ENCODE measurements at regions not wholly inside any gene's neighbourhood (a gene's known extent, or its start where the extent isn't known, plus 50 kb on each side); places are given as distances from the start of the nearest gene placed in this dataset.

DNA sequence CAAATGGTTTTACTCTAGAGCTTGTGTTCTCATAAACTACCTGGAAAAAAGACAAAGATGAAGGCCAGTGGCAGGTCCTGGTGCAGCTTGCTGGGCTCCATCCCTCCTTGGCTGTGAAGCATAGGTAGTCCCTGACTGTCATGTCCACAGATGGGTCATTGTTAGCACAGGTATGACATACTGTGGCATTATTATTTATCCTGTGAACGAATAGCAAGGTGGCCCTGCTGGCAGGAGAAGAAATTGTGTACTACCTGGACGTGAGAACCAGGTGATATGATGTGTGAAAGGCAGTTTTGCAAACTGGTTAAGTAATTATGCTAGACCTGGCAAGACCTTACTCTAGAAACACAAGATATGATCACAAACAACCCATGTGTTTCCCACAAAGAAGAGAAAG, 63.9 kb downstream of the CCDC71L start:
- intact Hi-C loops (cut with DNase I; ENCODE audit: low total_unique reads), result no loop called here
- no peaks in the 10 kb centered on the region for H3K9me3 ChIP-seq
- no peak overlapping the region for H3K27ac ChIP-seq
- H3K4me3 ChIP-seq, result no peak overlapping the region
- no peaks in the 10 kb centered on the region for H3K36me3 ChIP-seq
- no peak for TF ChIP-seq POLR2AphosphoS5 (IDR thresholded peaks at IDR 0.05)
- TF ChIP-seq CTCF (IDR thresholded peaks at IDR 0.05), result no peak
- TF ChIP-seq POLR2A (IDR thresholded peaks at IDR 0.05), result no peak
- no peaks in the 10 kb centered on the region for H3K27me3 ChIP-seq
- no peak for DNase-seq (ENCODE audit: low spot score in 2 of 2)
- H3K4me1 ChIP-seq, result no peaks in the 10 kb centered on the region

DNA sequence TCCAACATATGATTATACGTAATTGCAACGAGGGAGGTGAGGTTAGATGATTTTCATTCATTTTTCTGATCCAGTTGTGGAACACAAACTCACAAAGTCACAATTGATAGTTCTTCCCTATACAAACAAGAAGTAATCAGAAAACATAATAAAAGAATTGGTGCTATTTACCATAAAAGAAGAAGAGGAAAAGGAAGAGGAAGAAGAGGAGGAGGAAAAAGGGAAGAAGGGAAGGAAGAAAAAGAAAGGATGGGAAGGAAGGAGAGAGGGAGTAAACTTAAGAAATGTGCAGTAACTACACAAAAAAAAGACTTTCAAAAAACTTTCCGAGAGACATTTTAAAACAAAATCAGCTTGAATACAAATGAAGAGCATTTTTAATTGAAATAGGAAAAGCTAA, 65.0 kb downstream of the CCDC71L start:
- no peak for TF ChIP-seq POLR2A (IDR thresholded peaks at IDR 0.05)
- no peak for TF ChIP-seq CTCF (IDR thresholded peaks at IDR 0.05)
- no peak for TF ChIP-seq POLR2AphosphoS5 (IDR thresholded peaks at IDR 0.05)
- H3K27me3 ChIP-seq, result no peaks in the 10 kb centered on the region
- intact Hi-C loops (cut with DNase I; ENCODE audit: low total_unique reads), result loop anchor here (2.0 kb wide), 1 partner anchor 45 kb away; no protein-coding TSS in a partner anchor
- H3K9me3 ChIP-seq, result no peaks in the 10 kb centered on the region
- no peaks in the 10 kb centered on the region for H3K36me3 ChIP-seq
- no peak overlapping the region for H3K4me3 ChIP-seq
- no peaks in the 10 kb centered on the region for H3K4me1 ChIP-seq
- DNase-seq (ENCODE audit: low spot score in 2 of 2), result no peak
- H3K27ac ChIP-seq, result no peak overlapping the region

DNA sequence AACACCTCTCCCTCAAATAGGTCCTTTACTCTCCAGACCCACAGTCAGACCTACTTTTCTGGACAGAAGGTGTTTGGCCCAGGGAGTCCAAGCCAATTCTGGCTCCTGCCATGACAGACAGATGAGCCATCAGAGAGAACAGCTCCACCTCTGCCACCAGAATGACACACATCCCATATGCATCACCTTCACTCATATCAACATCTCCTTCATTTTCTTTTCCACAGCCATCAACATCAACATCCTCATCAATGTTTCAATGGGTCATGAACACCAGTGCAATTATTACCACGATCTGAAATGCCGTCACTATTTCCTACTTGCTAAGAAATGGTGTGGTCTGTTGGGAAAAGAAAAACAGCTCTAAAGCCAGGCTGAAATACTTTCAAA, 67.9 kb downstream of the CCDC71L start:
- Histone ChIP-seq H3K27ac (no peak overlapping the region), H3K4me3 (no peak overlapping the region), H3K9me3 (no peaks in the 10 kb centered on the region), H3K4me1 (no peaks in the 10 kb centered on the region), H3K36me3 (no peaks in the 10 kb centered on the region), H3K27me3 (no peaks in the 10 kb centered on the region)
- no peak for DNase-seq (ENCODE audit: low spot score in 2 of 2)
- TF ChIP-seq POLR2A (IDR thresholded peaks at IDR 0.05), result no peak
- TF ChIP-seq POLR2AphosphoS5 (IDR thresholded peaks at IDR 0.05), result no peak
- no peak for TF ChIP-seq CTCF (IDR thresholded peaks at IDR 0.05)
- intact Hi-C loops (cut with DNase I; ENCODE audit: low total_unique reads), result no loop called here

GRCh38 chr7:106592282-106593027, 68.5 kb downstream of the CCDC71L start:
- DNase-seq (ENCODE audit: low spot score in 2 of 2), result no peak
- no peaks in the 10 kb centered on the region for H3K9me3 ChIP-seq
- no peak overlapping the region for H3K27ac ChIP-seq
- no peaks in the 10 kb centered on the region for H3K36me3 ChIP-seq
- TF ChIP-seq POLR2AphosphoS5 (IDR thresholded peaks at IDR 0.05), result no peak
- no peak overlapping the region for H3K4me3 ChIP-seq
- intact Hi-C loops (cut with DNase I; ENCODE audit: low total_unique reads), result no loop called here
- no peaks in the 10 kb centered on the region for H3K4me1 ChIP-seq
- H3K27me3 ChIP-seq, result no peaks in the 10 kb centered on the region

DNA sequence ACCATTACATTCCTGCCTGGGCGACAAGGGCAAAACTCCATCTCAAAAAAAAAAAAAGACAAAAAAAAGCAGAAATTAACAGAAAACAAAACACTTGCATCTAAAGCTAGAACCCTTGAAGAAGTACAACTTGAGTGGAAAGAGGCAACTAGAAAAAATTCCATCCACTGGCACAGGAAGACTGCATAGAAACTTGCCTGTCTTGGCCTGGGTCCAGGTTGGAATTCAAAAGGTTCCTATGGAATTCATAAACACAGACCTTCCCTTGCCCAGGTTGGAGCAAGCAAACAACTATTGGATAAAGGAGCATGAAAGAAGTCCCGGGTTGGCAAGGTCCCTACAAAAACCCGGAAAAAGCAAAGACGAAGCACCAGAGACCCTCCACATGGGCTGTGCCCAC, 69.8 kb downstream of the CCDC71L start:
- H3K27me3 ChIP-seq, result no peaks in the 10 kb centered on the region
- H3K36me3 ChIP-seq, result no peaks in the 10 kb centered on the region
- TF ChIP-seq POLR2A (IDR thresholded peaks at IDR 0.05), result no peak
- no peak for TF ChIP-seq POLR2AphosphoS5 (IDR thresholded peaks at IDR 0.05)
- no peak for TF ChIP-seq CTCF (IDR thresholded peaks at IDR 0.05)
- no peaks in the 10 kb centered on the region for H3K4me1 ChIP-seq
- intact Hi-C loops (cut with DNase I; ENCODE audit: low total_unique reads), result no loop called here
- no peak for DNase-seq (ENCODE audit: low spot score in 2 of 2)
- H3K9me3 ChIP-seq, result no peaks in the 10 kb centered on the region
- no peak overlapping the region for H3K27ac ChIP-seq
- no peak overlapping the region for H3K4me3 ChIP-seq

Data from breast epithelium (tissue), 4 donors.